Stimulated activated CD4-positive, alpha-beta T cell treated with anti-CD3 and anti-CD28 coated beads, Interleukin-12 subunit alpha, Interleukin-12 subunit beta, amount 100 ng/mL, for 24 hours (primary cell): ENCODE measurements at regions not wholly inside any gene's neighbourhood (a gene's known extent, or its start where the extent isn't known, plus 50 kb on each side); places are given as distances from the start of the nearest gene placed in this dataset.
"Not testable (repeated sequence)": the region's sequence is repeated elsewhere in the genome, so short reads cannot be mapped to it uniquely, and the experiment has no call there.

Experiments used
- DNase-seq, 2 experiments: peaks; one replicate each; pipeline ENCODE4 v3.0.0-alpha.2; 2020; ENCODE audit warnings: low read depth in 2 of 2

- DNase-seq: no peak
These were observed 201.5 kb downstream of the SMAD2 start for GRCh38 chr18:47728921-47729320.

DNA sequence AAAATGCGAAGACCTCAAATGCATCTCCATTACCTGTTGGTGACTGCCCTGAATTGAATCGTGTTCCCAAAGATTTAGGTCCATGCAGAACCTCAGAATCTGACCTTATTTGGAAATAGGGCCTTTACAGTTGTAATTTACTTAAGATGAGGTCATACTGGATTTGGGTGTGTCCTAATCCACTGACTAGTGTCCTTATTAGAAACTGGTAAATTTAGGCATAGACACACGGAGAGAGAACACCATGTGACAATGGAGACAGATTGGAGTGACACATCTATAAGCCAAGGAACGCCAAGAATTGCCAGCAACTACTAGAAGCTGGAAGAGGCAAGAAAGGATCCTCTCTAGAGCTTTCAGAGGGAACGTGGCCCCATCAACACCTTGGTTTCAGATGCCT, 203.1 kb downstream of the SMAD2 start:
- no peak for DNase-seq

GRCh38 chr18:47726550-47726949, 203.9 kb downstream of the SMAD2 start:
- no peak for DNase-seq

- DNase-seq: no peak
These were observed 204.8 kb downstream of the SMAD2 start for GRCh38 chr18:47725656-47726055.

GRCh38 chr18:47724186-47724975, 206.1 kb downstream of the SMAD2 start:
- DNase-seq: no peak

DNA sequence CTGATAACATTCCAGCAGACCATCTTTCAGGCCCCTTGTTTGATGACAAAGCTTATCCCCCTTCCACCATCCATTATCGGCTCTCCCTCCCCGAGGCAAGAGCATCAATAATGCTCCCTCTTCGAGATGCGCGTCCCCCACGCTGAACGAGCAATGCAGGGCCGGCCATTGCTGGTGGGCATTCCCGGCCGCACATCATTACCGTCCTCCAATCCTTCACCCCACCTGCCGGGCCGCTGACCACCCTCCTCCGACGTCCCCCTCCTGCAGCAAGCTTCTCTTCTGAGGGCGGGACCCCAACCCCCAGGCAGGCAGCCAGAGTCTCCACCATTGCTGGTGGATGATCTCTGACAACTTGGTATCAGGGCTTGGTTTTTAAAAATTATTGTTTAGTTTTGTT, 208.6 kb downstream of the SMAD2 start:
- DNase-seq: no peak

DNA sequence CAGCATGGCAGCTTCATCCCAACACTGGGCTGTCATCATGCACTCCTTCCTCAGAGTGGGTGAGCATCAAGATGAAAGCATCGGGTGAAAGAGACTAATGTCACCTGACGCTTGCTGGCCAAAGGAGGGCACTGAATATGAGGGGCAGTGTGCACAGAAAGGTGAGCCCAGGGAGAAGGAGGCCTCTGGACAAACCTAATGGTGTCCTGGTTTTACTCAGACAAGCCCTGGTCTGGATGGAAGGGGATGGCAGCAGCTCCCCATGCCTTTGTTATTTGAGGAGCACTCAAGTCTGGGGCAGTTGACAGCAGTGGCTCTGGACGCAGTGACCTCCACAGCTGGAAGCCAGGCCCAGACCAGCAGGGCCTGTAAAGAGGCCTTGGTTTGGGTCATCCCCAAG, 209.7 kb downstream of the SMAD2 start:
- no peak for DNase-seq

DNA sequence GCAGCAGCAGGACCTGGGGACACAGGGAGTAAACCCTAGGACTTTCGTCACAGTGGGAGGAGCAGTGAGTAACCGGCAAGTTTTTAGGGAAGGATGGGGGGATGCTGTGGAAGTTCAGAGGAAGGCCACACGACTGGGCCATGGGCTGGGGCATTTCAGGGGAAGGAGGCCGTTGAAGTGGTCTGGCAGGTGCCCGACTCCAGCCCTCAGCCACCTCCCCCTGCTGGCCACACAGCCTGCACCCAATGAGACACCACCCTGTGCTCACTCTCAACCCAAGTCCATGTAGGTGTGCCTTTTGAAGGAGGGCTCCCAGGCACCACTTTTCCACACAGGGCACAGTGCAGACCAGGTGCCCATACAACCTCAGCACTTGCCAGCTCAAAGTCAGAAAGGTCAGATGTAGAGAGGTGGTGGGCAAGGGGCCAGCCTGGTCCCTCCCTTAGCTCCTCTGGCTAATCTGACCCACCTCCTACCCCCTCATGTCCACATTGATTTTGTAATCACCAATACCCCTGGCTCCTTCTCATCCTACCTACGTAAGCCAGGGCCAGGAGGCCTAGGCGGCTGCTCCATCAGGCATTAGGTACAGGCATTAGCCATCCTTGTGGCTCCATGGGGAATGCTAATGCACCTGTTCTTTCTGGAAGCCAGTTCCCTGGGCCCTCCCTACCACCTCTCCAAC, 211.2 kb downstream of the SMAD2 start:
- no peak for DNase-seq

GRCh38 chr18:47718646-47719045, 211.8 kb downstream of the SMAD2 start:
- DNase-seq: no peak

DNA sequence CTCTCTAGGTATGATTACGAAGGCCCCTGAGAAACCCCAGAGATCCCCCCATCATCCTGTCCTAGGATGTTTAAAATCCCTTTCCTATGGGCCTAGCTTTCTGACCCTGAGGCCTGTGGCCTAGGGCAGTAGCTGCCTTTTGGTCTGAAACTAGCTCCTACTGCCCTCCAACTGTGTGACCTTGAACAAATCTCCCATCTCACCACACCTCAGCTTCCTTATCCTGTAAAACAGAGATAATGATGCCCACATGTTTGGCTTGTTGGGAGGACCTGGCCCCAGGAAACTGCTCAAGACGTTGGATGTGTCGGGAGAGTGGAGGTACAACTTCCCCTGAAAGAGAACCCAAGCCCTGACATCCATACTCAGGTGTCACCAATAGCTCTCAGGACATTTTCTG, 213.2 kb downstream of the SMAD2 start:
- DNase-seq: no peak

DNA sequence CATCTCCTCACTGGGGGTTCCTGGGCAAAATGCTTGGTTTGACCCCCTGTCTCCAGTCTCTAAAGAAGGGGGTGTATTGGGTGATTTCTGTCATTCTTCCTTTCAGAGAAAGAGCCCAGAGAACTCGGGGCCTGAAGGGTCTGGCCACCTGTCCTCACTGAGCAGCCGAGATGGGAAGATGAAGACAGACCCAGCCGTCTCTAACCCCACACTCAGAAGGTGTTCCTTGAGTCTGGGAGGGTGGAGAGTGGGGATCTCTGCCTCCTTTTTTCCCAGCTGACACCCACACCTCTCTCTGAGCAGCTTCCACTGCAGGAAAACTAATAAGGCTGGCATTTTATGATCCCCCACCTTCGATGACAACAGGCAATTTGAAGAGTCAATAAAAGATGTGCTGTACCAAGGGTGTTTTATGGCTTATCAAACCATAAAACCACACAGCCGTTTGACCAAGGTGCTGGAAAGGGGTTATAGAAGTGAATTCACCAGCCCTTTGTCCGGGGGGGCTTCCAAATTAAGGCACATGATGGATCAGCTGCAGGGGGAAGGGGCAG, 213.8 kb downstream of the SMAD2 start:
- no peak for DNase-seq

DNA sequence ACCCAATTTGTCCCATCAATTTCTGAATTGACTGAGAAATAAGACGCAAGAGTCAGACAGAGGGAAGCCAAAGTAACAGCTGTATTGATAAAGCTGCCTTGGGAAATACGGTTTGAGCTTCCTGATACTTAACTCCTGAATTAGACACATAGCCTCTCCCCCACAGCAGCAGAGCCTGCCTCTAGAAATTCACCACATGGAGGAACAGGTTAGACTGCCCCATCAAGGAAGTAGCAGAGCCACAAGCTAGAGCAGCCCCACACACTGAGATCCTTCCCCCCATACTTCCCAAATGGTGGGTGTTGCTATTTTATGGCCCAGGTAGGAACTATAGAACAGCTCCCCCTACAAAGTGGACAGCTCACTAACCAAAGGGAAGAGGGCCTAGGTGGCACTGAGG, 220.0 kb downstream of the SMAD2 start:
- no peak for DNase-seq

DNA sequence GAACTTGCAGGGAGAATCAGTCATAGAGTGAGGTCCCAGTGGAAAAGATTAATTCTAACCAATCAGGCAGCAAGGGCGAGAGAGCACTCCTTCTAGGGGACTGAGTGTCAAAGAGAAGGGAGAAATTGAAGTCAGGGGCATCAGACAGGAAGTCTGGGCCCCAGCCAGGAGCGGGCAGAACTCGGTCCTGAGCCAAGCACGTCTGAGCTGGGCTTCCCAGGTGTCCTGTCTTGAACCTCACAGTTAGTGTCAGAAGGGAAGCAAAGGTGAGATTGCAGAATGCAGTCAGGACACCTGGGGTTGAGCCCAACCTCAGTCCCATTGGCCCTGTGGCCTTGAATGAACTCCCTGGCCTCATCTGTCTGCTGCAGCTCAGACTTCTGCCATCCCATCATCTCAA, 220.9 kb downstream of the SMAD2 start:
- no peak for DNase-seq

DNA sequence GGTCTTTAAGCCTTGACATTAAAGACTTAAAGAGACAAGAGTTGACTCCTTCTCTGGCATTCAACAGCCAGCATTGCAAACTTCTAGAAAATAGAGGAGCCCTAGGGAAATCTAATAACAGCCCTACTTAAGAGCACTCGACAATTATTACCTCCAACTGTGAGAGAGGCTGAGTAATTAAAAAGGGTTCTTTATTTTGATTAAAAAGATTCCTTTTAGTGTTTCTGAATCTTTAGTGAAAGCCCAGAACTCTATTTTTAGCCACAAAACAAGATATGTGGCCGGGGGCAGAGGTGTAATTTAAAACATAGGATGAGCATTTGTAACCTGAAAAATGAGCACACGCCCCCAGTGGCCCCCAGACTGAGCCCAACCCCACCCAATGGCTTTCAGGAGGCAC, 222.3 kb downstream of the SMAD2 start:
- DNase-seq: no peak

GRCh38 chr18:47701134-47701533, 229.3 kb downstream of the SMAD2 start:
- DNase-seq: no peak

DNA sequence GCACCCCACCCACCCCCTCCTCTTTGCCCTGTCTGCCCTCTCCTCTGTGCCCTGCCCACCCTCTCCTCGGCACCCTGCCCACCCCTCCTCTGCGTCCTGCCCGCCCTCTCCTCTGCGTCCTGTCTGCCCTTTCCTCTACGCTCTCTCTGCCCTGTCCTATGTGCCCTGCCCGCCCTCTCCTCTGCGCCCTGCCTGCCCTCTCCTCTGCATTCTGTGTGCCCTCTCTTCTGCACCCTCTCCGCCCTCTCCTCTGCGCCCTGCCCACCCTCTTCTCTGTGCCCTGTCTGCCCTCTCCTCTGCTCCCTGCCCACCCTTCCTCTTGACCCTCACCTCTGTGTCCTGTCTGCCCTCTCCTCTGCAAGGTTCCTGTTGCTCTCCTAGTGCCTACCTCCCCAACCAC, 233.6 kb downstream of the SMAD2 start:
- DNase-seq: no peak

GRCh38 chr18:47691611-47692010, 238.8 kb downstream of the SMAD2 start:
- no peak for DNase-seq

DNA sequence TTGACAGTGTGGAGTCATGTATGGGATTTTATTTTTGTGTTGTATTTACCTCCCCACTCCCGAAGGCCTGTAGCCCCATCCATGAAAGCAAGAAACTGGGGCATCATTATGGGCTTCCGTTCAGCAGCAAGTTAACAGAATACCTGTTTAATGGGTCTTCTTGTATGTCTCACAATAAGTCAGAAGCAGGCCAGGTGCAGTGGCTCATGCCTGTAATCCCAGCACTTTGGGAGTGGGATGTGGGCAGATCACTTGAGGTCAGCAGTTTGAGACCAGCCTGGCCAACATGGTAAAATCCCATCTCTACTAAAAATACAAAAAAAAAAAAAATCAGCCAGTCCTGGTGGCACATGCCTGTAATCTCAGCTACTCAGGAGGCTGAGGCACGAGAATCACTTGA, 239.7 kb downstream of the SMAD2 start:
- not testable (repeated sequence) for DNase-seq

GRCh38 chr18:47689371-47689770, 241.1 kb downstream of the SMAD2 start:
- DNase-seq: no peak

GRCh38 chr18:47686806-47687205, 243.7 kb downstream of the SMAD2 start:
- no peak for DNase-seq

DNA sequence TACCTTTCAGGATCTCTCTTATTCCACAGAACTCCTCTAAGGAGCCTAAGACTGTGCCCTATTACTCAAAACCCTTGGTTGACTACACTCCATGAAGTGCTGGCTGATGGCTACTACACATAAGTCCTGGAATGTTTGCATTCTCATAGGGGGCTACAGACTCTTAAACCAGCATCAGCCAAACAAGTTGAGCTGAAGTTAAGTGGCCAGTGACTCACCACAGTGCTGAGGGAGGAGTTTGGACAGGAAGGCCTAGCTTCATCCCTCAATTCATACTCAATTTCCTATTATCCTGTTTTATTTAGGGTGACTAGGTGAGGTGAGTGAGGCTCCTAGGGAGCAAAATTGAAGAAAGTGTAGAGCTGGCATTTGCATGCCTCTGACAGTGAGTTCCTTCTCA, 246.7 kb downstream of the SMAD2 start:
- no peak for DNase-seq

- DNase-seq: no peak
These were observed 247.6 kb downstream of the SMAD2 start for GRCh38 chr18:47682876-47683275.

- DNase-seq: no peak
These were observed 250.0 kb downstream of the SMAD2 start for GRCh38 chr18:47680488-47680887.
